ENCODE measurements at regions not wholly inside any gene's neighbourhood (a gene's known extent, or its start where the extent isn't known, plus 50 kb on each side); places are given as distances from the start of the nearest gene placed in this dataset.

DNA sequence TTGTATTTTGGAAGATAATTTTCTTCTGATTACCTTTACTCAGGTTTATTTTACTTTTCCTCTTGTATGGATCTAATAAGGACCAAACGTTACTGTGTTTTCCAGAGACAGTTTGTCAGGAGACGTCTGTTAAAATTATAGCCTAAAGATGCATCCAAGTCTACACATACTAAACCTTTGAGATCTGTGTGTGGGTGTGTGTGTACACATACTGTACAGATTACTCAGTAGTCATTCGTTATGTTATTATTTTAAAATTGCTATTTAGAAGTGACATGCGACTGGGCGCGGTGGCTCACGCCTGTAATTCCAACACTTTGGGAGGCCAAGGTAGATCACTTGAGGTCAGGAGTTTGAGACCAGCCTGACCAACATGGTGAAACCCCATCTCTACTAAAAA lies 51.6 kb upstream of the CNTLN start:
- TF ChIP-seq POLR2AphosphoS5 (IDR thresholded peaks at IDR 0.05; ENCODE audit: low read depth, low read length) (no peak), TAF1 (IDR thresholded peaks at IDR 0.05; ENCODE audit: borderline replicate concordance, insufficient read depth, low read length) (no peak), FOXP2 (optimal IDR thresholded peaks at IDR 0.05; ENCODE audit: borderline replicate concordance, extremely low read depth, extremely low read length, insufficient read depth) (no peak), SIN3A (IDR thresholded peaks at IDR 0.05; ENCODE audit: borderline replicate concordance, insufficient read depth, low read length) (no peak)
- TF ChIP-seq, protein P1, sequence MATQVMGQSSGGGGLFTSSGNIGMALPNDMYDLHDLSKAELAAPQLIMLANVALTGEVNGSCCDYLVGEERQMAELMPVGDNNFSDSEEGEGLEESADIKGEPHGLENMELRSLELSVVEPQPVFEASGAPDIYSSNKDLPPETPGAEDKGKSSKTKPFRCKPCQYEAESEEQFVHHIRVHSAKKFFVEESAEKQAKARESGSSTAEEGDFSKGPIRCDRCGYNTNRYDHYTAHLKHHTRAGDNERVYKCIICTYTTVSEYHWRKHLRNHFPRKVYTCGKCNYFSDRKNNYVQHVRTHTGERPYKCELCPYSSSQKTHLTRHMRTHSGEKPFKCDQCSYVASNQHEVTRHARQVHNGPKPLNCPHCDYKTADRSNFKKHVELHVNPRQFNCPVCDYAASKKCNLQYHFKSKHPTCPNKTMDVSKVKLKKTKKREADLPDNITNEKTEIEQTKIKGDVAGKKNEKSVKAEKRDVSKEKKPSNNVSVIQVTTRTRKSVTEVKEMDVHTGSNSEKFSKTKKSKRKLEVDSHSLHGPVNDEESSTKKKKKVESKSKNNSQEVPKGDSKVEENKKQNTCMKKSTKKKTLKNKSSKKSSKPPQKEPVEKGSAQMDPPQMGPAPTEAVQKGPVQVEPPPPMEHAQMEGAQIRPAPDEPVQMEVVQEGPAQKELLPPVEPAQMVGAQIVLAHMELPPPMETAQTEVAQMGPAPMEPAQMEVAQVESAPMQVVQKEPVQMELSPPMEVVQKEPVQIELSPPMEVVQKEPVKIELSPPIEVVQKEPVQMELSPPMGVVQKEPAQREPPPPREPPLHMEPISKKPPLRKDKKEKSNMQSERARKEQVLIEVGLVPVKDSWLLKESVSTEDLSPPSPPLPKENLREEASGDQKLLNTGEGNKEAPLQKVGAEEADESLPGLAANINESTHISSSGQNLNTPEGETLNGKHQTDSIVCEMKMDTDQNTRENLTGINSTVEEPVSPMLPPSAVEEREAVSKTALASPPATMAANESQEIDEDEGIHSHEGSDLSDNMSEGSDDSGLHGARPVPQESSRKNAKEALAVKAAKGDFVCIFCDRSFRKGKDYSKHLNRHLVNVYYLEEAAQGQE (IDR thresholded peaks at IDR 0.05; ENCODE audit: insufficient read depth in 1 of 2, low read depth in 2 of 2, low read length in 2 of 2) = no peak
